Esophagus muscularis mucosa (tissue), 4 donors: ENCODE measurements at regions not wholly inside any gene's neighbourhood (a gene's known extent, or its start where the extent isn't known, plus 50 kb on each side); places are given as distances from the start of the nearest gene placed in this dataset.

ENCODE experiments used
- DNase-seq: peaks from one replicate; pipeline ENCODE4 v3.0.0-alpha.2; 2017; ENCODE audit errors: extremely low spot score
- H3K27ac ChIP-seq, 4 donors: fragments of 200-600 bp; sonication (generic); replicated peaks in 1 of 4; 1 replicate in 3 of 4; 2 replicates in 1 of 4; pipeline ENCODE4 v1.5.1; 2016 to 2019; ENCODE audit warnings: mild to moderate bottlenecking in 1 of 4
- H3K27me3 ChIP-seq, 4 donors: fragments of 200-600 bp; sonication (generic); one replicate each; pipeline versions ENCODE4 v1.5.1 to v1.6.0; 2016 to 2019
- H3K36me3 ChIP-seq, 4 donors: fragments of 200-600 bp; sonication (generic); one replicate each; pipeline ENCODE4 v1.5.1; 2016 to 2019
- H3K4me1 ChIP-seq, 4 donors: fragments of 200-600 bp; sonication (generic); one replicate each; pipeline ENCODE4 v1.5.1; 2016 to 2019
- H3K4me3 ChIP-seq, 4 donors: fragments of 200-600 bp; sonication (generic); 1 replicate in 2 of 4; 2 replicates in 2 of 4; pipeline ENCODE4 v1.5.1; 2016 to 2019; ENCODE audit warnings: mild to moderate bottlenecking in 4 of 4, moderate library complexity in 1 of 4
- H3K9me3 ChIP-seq, 4 donors: fragments of 200-600 bp; sonication (generic); 1 replicate in 3 of 4; 2 replicates in 1 of 4; pipeline ENCODE4 v1.5.1; 2016 to 2019
- EP300 ChIP-seq: sonication (generic); formaldehyde crosslinking; IDR thresholded peaks from one replicate; pipeline ENCODE4 v1.6.1; 2017; ENCODE audit warnings: antibody characterized with exemption
- POLR2A ChIP-seq: fragments of 450-650 bp; IDR thresholded peaks from one replicate; pipeline ENCODE4 v1.6.1; 2017; ENCODE audit warnings: antibody characterized with exemption, moderate library complexity, mild to moderate bottlenecking, low read depth
- POLR2AphosphoS5 ChIP-seq, 2 donors: sonication (generic); formaldehyde crosslinking; IDR thresholded peaks; one replicate each; pipeline ENCODE4 v1.6.1; 2017; ENCODE audit warnings: antibody characterized with exemption in 2 of 2
- WGBS: methylation state at CpG from one replicate; pipeline ENCODE4 v1.1.5; 2018; 5-methylcytosine and 5-hydroxymethylcytosine counted together
- intact Hi-C: fragments of 100-400 bp; cut with DNase I; formaldehyde crosslinking; loops from one replicate; pipeline ENCODE4 v1.15.1; 2023
- TF ChIP-seq, protein P1 (sequence below), 3 experiments: fragments of 200-600 bp in 2 of 3; fragments of 450-650 bp in 1 of 3; sonication (generic) in 2 of 3; IDR thresholded peaks; one replicate each; pipeline ENCODE4 v1.5.1; 2017 to 2019; ENCODE audit warnings: antibody characterized with exemption in 3 of 3, mild to moderate bottlenecking in 2 of 3, moderate library complexity in 1 of 3

GRCh38 chr13:82606008-82606407 lies 1276.3 kb downstream of the SLITRK1 start:
- Histone ChIP-seq H3K36me3 (no peaks in the 10 kb centered on the region), H3K27me3 (no peaks in the 10 kb centered on the region)
- 100% methylated on average over 1 of the region's 1 CpG for WGBS

DNA sequence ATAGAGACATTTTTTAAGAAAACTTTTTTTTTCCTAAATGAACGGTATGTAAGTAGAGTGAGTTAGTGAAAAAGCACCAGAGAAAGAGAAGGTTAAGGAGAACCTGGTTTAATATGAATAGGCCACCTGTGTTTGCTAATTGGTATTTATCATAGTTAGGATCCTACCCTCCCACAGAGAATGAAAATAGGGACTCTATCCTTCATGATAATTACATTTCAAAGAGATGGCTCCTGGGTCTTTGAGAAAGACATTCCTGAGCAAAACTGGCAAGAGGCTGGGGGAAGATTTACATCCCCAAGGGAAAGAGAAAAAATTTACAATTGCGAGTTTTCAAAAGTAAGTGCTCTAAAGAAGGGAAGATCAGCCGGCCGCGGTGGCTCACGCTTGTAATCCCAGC lies 1284.5 kb downstream of the SLITRK1 start:
- no peaks in the 10 kb centered on the region for H3K36me3 ChIP-seq
- intact Hi-C loops, result no loop called here
- H3K27ac ChIP-seq, result no peak overlapping the region
- H3K9me3 ChIP-seq, result peaks cover 0 to 15% (median 4%) of the 10 kb centered on the region in 4 donors
- no peak for DNase-seq
- no peaks in the 10 kb centered on the region for H3K4me1 ChIP-seq
- H3K27me3 ChIP-seq, result no peaks in the 10 kb centered on the region
- 37% methylated on average over 6 of the region's 6 CpGs for WGBS
- no peak for TF ChIP-seq EP300
- TF ChIP-seq, protein P1, sequence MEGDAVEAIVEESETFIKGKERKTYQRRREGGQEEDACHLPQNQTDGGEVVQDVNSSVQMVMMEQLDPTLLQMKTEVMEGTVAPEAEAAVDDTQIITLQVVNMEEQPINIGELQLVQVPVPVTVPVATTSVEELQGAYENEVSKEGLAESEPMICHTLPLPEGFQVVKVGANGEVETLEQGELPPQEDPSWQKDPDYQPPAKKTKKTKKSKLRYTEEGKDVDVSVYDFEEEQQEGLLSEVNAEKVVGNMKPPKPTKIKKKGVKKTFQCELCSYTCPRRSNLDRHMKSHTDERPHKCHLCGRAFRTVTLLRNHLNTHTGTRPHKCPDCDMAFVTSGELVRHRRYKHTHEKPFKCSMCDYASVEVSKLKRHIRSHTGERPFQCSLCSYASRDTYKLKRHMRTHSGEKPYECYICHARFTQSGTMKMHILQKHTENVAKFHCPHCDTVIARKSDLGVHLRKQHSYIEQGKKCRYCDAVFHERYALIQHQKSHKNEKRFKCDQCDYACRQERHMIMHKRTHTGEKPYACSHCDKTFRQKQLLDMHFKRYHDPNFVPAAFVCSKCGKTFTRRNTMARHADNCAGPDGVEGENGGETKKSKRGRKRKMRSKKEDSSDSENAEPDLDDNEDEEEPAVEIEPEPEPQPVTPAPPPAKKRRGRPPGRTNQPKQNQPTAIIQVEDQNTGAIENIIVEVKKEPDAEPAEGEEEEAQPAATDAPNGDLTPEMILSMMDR (IDR thresholded peaks at IDR 0.05), result no peak
- no peak for TF ChIP-seq POLR2A
- TF ChIP-seq POLR2AphosphoS5 (IDR thresholded peaks at IDR 0.05), result no peak
- H3K4me3 ChIP-seq, result no peak overlapping the region

More at GRCh38 chr13:82606008-82606407, 1276.3 kb downstream of the SLITRK1 start:
- H3K27ac ChIP-seq, result no peak overlapping the region
- TF ChIP-seq POLR2AphosphoS5 (IDR thresholded peaks at IDR 0.05), result no peak
- TF ChIP-seq, protein P1 (IDR thresholded peaks at IDR 0.05), result no peak
- no peak for TF ChIP-seq POLR2A
- TF ChIP-seq EP300, result no peak
- no peaks in the 10 kb centered on the region for H3K4me1 ChIP-seq
- H3K4me3 ChIP-seq, result no peak overlapping the region
- DNase-seq, result no peak
- H3K9me3 ChIP-seq, result peaks cover 0 to 25% (median 11%) of the 10 kb centered on the region in 4 donors
- intact Hi-C loops, result no loop called here

- DNase-seq, result no peak
- intact Hi-C loops, result no loop called here
- Histone ChIP-seq H3K36me3 (no peaks in the 10 kb centered on the region), H3K4me1 (no peaks in the 10 kb centered on the region), H3K27me3 (no peaks in the 10 kb centered on the region), H3K4me3 (no peak overlapping the region), H3K9me3 (peaks cover 0 to 20% (median 4%) of the 10 kb centered on the region in 4 donors), H3K27ac (no peak overlapping the region)
- WGBS, result 80% methylated on average over 1 of the region's 1 CpG
- TF ChIP-seq POLR2AphosphoS5 (IDR thresholded peaks at IDR 0.05), result no peak
- TF ChIP-seq POLR2A, result no peak
- TF ChIP-seq, protein P1 (IDR thresholded peaks at IDR 0.05), result no peak
- TF ChIP-seq EP300, result no peak
These were observed 1289.0 kb downstream of the SLITRK1 start for GRCh38 chr13:82593239-82593638.

- peaks cover 0 to 7% (median 0%) of the 10 kb centered on the region in 4 donors for H3K9me3 ChIP-seq
- DNase-seq, result no peak
- H3K4me1 ChIP-seq, result no peaks in the 10 kb centered on the region
- intact Hi-C loops, result no loop called here
- no peaks in the 10 kb centered on the region for H3K27me3 ChIP-seq
- WGBS, result 67% methylated on average over 3 of the region's 3 CpGs
- no peak overlapping the region for H3K4me3 ChIP-seq
- TF ChIP-seq POLR2AphosphoS5 (IDR thresholded peaks at IDR 0.05) (no peak), EP300 (no peak), POLR2A (no peak)
- TF ChIP-seq, protein P1 (IDR thresholded peaks at IDR 0.05), result no peak
- H3K27ac ChIP-seq, result no peak overlapping the region
- H3K36me3 ChIP-seq, result no peaks in the 10 kb centered on the region
These were observed 1310.6 kb downstream of the SLITRK1 start for GRCh38 chr13:82571653-82572052.

DNA sequence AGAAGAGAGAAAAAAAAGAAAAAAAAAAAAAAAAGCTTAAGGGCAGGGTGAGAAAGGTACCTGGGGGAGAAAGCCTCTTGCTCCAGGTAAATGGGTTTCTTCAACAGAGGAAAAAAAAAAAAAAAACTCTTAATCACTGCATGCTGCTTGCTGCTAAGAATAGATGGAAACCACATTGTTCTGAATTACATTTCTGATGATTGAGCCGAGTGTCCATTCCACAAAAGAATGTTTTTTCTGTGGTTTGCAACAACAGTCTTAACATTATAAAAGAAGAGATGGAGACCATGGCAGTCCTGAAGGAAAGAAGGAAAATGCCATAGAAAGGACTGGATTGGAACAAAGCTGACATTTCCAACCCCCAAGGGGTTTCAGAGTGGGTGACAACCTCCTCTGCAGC lies 1312.7 kb downstream of the SLITRK1 start:
- TF ChIP-seq POLR2A (no peak), EP300 (no peak), POLR2AphosphoS5 (IDR thresholded peaks at IDR 0.05) (no peak)
- TF ChIP-seq, protein P1 (IDR thresholded peaks at IDR 0.05), result no peak
- Histone ChIP-seq H3K4me3 (no peak overlapping the region), H3K36me3 (no peaks in the 10 kb centered on the region), H3K9me3 (no peaks in the 10 kb centered on the region), H3K27me3 (no peaks in the 10 kb centered on the region), H3K4me1 (no peaks in the 10 kb centered on the region), H3K27ac (no peak overlapping the region)
- intact Hi-C loops, result no loop called here
- DNase-seq, result no peak
- 94% methylated on average over 1 of the region's 1 CpG for WGBS
